ENCODE measurements at regions not wholly inside any gene's neighbourhood (a gene's known extent, or its start where the extent isn't known, plus 50 kb on each side); places are given as distances from the start of the nearest gene placed in this dataset.

GRCh38 chr13:104872153-104872552 is 1663.3 kb downstream of the EFNB2 start:
- H3K4me1 ChIP-seq = no peaks in the 10 kb centered on the region
- no peak for TF ChIP-seq CTCF (IDR thresholded peaks at IDR 0.05)
- no peak for DNase-seq (ENCODE audit: low spot score in 2 of 2)
- H3K9me3 ChIP-seq = peaks cover 0 to 4% of the 10 kb centered on the region in 2 donors
- no peak overlapping the region for H3K4me3 ChIP-seq
- H3K27me3 ChIP-seq = no peaks in the 10 kb centered on the region
- intact Hi-C loops (cut with DNase I) = no loop called here
- no peak overlapping the region for H3K27ac ChIP-seq
- H3K36me3 ChIP-seq = no peaks in the 10 kb centered on the region

GRCh38 chr13:104871456-104871855 is 1664.0 kb downstream of the EFNB2 start:
- no peak for DNase-seq (ENCODE audit: low spot score in 2 of 2)
- no peak for TF ChIP-seq CTCF (IDR thresholded peaks at IDR 0.05)
- intact Hi-C loops (cut with DNase I) = no loop called here
- no peaks in the 10 kb centered on the region for H3K36me3 ChIP-seq
- H3K4me1 ChIP-seq = no peaks in the 10 kb centered on the region
- no peak overlapping the region for H3K4me3 ChIP-seq
- no peak overlapping the region for H3K27ac ChIP-seq
- H3K9me3 ChIP-seq = peaks cover 0 to 4% of the 10 kb centered on the region in 2 donors
- no peaks in the 10 kb centered on the region for H3K27me3 ChIP-seq

- Histone ChIP-seq H3K27me3 (no peaks in the 10 kb centered on the region), H3K4me1 (no peaks in the 10 kb centered on the region), H3K9me3 (peaks cover 0 to 4% of the 10 kb centered on the region in 2 donors), H3K36me3 (no peaks in the 10 kb centered on the region), H3K4me3 (no peak overlapping the region), H3K27ac (no peak overlapping the region)
- no peak for TF ChIP-seq CTCF (IDR thresholded peaks at IDR 0.05)
- intact Hi-C loops (cut with DNase I) = no loop called here
- no peak for DNase-seq (ENCODE audit: low spot score in 2 of 2)
Measured at GRCh38 chr13:104869501-104869900, 1666.0 kb downstream of the EFNB2 start.

GRCh38 chr13:104868806-104869205 is 1666.7 kb downstream of the EFNB2 start:
- TF ChIP-seq CTCF (IDR thresholded peaks at IDR 0.05) = no peak
- intact Hi-C loops (cut with DNase I) = no loop called here
- H3K4me3 ChIP-seq = no peak overlapping the region
- no peaks in the 10 kb centered on the region for H3K36me3 ChIP-seq
- no peaks in the 10 kb centered on the region for H3K27me3 ChIP-seq
- H3K4me1 ChIP-seq = no peaks in the 10 kb centered on the region
- DNase-seq (ENCODE audit: low spot score in 2 of 2) = no peak
- H3K27ac ChIP-seq = no peak overlapping the region
- H3K9me3 ChIP-seq = peaks cover 0 to 4% of the 10 kb centered on the region in 2 donors

- no peak for TF ChIP-seq CTCF (IDR thresholded peaks at IDR 0.05)
- no peaks in the 10 kb centered on the region for H3K36me3 ChIP-seq
- no peak for DNase-seq (ENCODE audit: low spot score in 2 of 2)
- no peaks in the 10 kb centered on the region for H3K9me3 ChIP-seq
- intact Hi-C loops (cut with DNase I) = no loop called here
- H3K27me3 ChIP-seq = no peaks in the 10 kb centered on the region
- H3K4me3 ChIP-seq = no peak overlapping the region
- no peak overlapping the region for H3K27ac ChIP-seq
- H3K4me1 ChIP-seq = no peaks in the 10 kb centered on the region
Measured at GRCh38 chr13:104855581-104855980, 1679.9 kb downstream of the EFNB2 start.

- H3K4me3 ChIP-seq = no peak overlapping the region
- intact Hi-C loops (cut with DNase I) = no loop called here
- no peak for TF ChIP-seq CTCF (IDR thresholded peaks at IDR 0.05)
Measured at GRCh38 chr13:104854698-104855097, 1680.8 kb downstream of the EFNB2 start.

More at GRCh38 chr13:104854698-104855097, 1680.8 kb downstream of the EFNB2 start:
- DNase-seq (ENCODE audit: low spot score in 2 of 2) = no peak
- Histone ChIP-seq H3K9me3 (no peaks in the 10 kb centered on the region), H3K4me1 (no peaks in the 10 kb centered on the region), H3K36me3 (no peaks in the 10 kb centered on the region), H3K27me3 (no peaks in the 10 kb centered on the region), H3K27ac (no peak overlapping the region)

Data from ascending aorta (tissue), 2 donors.